AG04450 (cell line): ENCODE measurements at regions not wholly inside any gene's neighbourhood (a gene's known extent, or its start where the extent isn't known, plus 50 kb on each side); places are given as distances from the start of the nearest gene placed in this dataset.

Experiments used
- CTCF ChIA-PET: fragments of 300-600, 350-600 bp; formaldehyde crosslinking; extraction: SDS; loops from one replicate; lab custom pipeline; 2022; ENCODE audit warnings: antibody characterized with exemption, inconsistent platforms; lab: Charles Lee
- POLR2A ChIA-PET: fragments of 350-600 bp; formaldehyde crosslinking; extraction: SDS; loops from one replicate; lab custom pipeline; 2021; ENCODE audit warnings: antibody characterized with exemption, inconsistent platforms; lab: Yijun Ruan, JAX
- DNase-seq: peaks from one replicate; pipeline ENCODE4 v3.0.0-alpha.2; 2011; ENCODE audit warnings: low read depth, low spot score
- H3K27ac ChIP-seq: one replicate; pipeline ENCODE4 v1.5.1; 2012; ENCODE audit warnings: low read depth, low read length, control low read depth
- H3K27me3 ChIP-seq: one replicate; pipeline ENCODE4 v1.6.0; 2012; ENCODE audit warnings: low read length; ENCODE audit not compliant: control insufficient read depth, insufficient read depth
- H3K4me3 ChIP-seq: 2 replicates; pipeline ENCODE4 v1.5.1; 2011; ENCODE audit warnings: mild to moderate bottlenecking, low read depth, low read length, control low read depth
- H3K9me3 ChIP-seq: 2 replicates; pipeline ENCODE4 v1.5.1; 2012; ENCODE audit warnings: low read length; ENCODE audit not compliant: control insufficient read depth, insufficient read depth
- TF ChIP-seq, protein P1 (sequence below): IDR thresholded peaks from 2 replicates; pipeline ENCODE4 v1.5.1; 2011; ENCODE audit warnings: low read depth, low read length, control low read depth, inconsistent platforms

DNA sequence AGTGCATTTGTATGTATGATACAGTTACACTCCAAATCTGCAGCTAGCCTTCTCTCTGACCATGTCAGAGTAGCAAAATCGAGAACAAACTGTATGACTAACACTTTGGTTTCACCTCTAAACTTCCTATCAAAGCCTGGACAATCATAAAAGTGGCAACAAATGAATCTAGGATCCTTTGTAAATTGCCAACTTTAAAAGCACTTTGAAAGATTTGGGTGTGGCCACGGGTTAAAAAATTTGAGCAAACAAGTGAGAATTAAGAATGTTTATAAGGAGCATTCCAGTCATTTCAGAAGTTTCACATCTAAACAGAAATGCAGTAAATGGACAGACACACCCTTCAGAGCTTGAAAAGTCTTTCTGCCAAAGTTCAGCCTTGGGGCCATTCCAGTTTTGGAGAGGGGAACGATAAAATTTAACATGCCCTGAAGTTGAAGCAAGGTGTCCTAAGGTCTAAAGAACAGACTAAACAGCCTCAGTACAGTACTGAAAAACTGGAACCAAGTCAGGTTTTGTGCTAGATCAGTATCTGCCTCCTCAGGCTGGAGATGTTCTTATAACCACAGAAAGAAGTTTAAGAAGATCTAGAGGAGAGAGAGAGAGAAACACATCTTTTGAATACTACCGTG is 181.9 kb upstream of the BDNF start:
- DNase-seq, result no peak
- ChIA-PET POLR2A (no interaction called here), CTCF (no interaction called here)
- Histone ChIP-seq H3K27me3 (no peaks in the 10 kb centered on the region), H3K4me3 (no peak overlapping the region), H3K9me3 (no peaks in the 10 kb centered on the region), H3K27ac (no peak overlapping the region)
- TF ChIP-seq, protein P1, sequence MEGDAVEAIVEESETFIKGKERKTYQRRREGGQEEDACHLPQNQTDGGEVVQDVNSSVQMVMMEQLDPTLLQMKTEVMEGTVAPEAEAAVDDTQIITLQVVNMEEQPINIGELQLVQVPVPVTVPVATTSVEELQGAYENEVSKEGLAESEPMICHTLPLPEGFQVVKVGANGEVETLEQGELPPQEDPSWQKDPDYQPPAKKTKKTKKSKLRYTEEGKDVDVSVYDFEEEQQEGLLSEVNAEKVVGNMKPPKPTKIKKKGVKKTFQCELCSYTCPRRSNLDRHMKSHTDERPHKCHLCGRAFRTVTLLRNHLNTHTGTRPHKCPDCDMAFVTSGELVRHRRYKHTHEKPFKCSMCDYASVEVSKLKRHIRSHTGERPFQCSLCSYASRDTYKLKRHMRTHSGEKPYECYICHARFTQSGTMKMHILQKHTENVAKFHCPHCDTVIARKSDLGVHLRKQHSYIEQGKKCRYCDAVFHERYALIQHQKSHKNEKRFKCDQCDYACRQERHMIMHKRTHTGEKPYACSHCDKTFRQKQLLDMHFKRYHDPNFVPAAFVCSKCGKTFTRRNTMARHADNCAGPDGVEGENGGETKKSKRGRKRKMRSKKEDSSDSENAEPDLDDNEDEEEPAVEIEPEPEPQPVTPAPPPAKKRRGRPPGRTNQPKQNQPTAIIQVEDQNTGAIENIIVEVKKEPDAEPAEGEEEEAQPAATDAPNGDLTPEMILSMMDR, result no peak

DNA sequence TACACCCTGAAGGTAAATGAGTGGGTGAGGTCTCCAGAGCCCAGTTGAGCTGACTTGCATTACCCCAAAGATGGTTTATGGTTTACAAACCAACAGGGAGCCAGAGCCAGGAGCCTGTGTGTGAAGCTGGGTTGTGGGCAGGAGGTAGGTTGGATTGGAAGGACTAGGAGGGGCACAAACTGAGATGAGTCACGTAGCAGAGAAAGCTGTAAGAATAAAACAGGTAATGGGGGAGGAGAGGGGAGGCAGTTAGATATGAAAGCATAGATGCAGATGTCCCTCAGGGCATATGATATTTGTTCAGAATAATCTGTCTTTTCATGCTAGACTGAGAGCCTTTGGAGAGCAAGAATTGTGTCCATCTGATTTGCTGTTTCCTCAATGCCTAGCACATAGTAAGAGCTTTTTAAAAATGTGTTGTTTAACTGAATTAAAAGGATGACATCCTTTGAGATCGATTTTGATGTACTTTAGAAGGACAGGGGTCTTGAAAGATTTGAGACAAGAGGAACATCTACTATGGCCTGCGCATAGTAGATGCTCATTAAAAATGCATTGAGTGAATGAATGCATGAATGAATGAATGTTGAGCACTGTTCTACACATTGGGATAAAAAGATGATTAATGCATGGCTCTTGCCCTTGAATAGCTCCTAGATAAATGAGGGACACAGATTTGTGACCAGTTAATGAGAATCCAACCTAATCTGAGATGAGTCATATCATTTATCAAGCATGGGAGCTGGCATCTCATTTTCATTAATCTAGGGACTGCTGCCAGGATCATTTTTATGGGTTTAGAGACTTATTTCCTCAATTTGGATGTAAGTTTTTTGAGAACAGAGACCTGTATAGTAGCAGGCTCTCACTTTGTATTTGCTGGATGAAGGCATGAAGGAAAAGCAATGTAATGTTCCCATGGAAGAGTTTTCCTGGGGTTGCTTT is 175.8 kb upstream of the BDNF start:
- H3K27ac ChIP-seq, result no peak overlapping the region
- H3K4me3 ChIP-seq, result no peak overlapping the region
- POLR2A ChIA-PET, result no interaction called here
- H3K27me3 ChIP-seq, result no peaks in the 10 kb centered on the region
- H3K9me3 ChIP-seq, result no peaks in the 10 kb centered on the region
- TF ChIP-seq, protein P1, result no peak
- no peak for DNase-seq
- CTCF ChIA-PET, result no interaction called here

DNA sequence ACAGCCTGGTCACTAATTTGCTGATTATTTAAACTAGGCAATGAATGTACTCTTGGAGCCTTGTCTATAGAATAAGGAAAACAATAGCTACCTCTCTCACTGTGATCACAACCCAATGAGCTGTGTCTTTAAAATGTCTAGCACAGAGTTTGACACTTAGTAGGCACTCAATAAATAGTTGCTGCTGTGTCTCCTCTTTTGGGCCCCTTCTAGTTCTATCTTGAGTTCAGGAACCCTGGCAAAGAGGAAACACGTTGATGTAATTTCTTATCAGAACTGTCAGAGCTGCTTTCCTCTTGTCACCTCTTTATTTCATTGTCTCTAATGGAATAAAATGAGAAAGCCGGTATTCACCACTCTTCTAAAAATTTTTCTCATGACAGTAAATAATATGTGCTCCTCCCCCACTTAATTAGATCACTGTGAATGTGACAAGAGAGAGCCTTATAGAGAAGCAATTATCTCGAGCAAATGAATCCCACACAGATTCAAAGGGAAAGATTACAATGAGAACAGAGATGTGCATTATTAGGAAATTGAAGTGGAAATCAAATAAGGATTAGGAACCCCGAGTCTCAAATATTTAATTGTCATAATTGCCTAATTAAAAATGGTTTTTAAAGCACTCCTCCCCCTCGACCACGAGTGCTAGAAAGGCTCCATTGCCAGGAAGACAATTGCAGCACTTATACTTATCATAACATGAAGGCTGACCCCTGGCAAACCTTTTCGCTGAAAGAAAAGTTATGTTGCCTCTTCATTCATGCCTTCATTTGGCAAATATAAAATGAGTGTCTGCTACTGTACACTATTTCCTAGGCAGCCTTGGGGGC is 175.0 kb upstream of the BDNF start:
- ChIA-PET CTCF (no interaction called here), POLR2A (no interaction called here)
- Histone ChIP-seq H3K9me3 (no peaks in the 10 kb centered on the region), H3K27ac (no peak overlapping the region), H3K4me3 (no peak overlapping the region), H3K27me3 (no peaks in the 10 kb centered on the region)
- TF ChIP-seq, protein P1, result no peak
- DNase-seq, result no peak

GRCh38 chr11:27873664-27874063 is 173.4 kb upstream of the BDNF start:
- no peaks in the 10 kb centered on the region for H3K9me3 ChIP-seq
- H3K27me3 ChIP-seq, result no peaks in the 10 kb centered on the region
- DNase-seq, result no peak
- H3K4me3 ChIP-seq, result no peak overlapping the region
- ChIA-PET POLR2A (no interaction called here), CTCF (no interaction called here)
- TF ChIP-seq, protein P1, result no peak
- H3K27ac ChIP-seq, result no peak overlapping the region
